Dendritic cell treated with granulocyte-macrophage colony-stimulating factor and Interleukin-4, amounts not matched to agents 40 ng/mL and 50 ng/mL, for 4 days (primary cell): ENCODE measurements at regions not wholly inside any gene's neighbourhood (a gene's known extent, or its start where the extent isn't known, plus 50 kb on each side); places are given as distances from the start of the nearest gene placed in this dataset.

Source experiments
- H3K27ac Mint-ChIP-seq: one replicate; pipeline ENCODE4 v1.8.0; 2022; ENCODE audit warnings: mild to moderate bottlenecking, mixed read lengths
- H3K27me3 Mint-ChIP-seq: one replicate; pipeline ENCODE4 v1.8.0; 2022; ENCODE audit warnings: mild to moderate bottlenecking, mixed read lengths
- H3K36me3 Mint-ChIP-seq: one replicate; pipeline ENCODE4 v1.8.0; 2022; ENCODE audit warnings: low read depth, mixed read lengths
- H3K4me1 Mint-ChIP-seq: one replicate; pipeline ENCODE4 v1.8.0; 2022; ENCODE audit warnings: low read depth, mixed read lengths
- H3K4me3 Mint-ChIP-seq: one replicate; pipeline ENCODE4 v1.8.0; 2022; ENCODE audit warnings: mild to moderate bottlenecking, moderate library complexity, mixed read lengths
- H3K9me3 Mint-ChIP-seq: one replicate; pipeline ENCODE4 v1.8.0; 2022; ENCODE audit warnings: mixed read lengths
- intact Hi-C: fragments of 100-400 bp; cut with micrococcal nuclease; formaldehyde crosslinking; loops from one replicate; pipeline ENCODE4 v1.15.0; 2022

DNA sequence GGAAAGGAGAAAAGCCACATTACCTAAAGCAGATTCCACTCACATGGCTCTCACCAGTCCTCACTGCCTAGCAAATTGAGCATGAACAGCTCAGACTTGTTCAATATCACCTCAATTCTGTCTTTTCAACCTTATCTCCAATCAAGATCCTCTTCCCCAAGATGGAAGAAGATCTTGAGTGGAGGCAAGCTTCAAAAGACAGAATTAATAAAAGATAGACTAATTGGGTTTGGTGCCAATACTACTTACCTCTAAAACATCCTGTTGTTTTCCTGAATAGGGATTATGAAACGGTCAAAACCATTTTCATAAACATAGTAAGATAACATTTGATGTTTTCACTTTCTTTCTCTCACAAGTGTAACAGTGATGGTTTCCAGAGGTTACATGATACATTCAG lies 349.2 kb upstream of the PLD5 start:
- Mint-ChIP-seq H3K27ac (no peak overlapping the region), H3K27me3 (no peaks in the 10 kb centered on the region), H3K36me3 (no peaks in the 10 kb centered on the region), H3K4me1 (no peaks in the 10 kb centered on the region), H3K4me3 (no peak overlapping the region), H3K9me3 (no peaks in the 10 kb centered on the region)
- intact Hi-C loops: no loop called here

DNA sequence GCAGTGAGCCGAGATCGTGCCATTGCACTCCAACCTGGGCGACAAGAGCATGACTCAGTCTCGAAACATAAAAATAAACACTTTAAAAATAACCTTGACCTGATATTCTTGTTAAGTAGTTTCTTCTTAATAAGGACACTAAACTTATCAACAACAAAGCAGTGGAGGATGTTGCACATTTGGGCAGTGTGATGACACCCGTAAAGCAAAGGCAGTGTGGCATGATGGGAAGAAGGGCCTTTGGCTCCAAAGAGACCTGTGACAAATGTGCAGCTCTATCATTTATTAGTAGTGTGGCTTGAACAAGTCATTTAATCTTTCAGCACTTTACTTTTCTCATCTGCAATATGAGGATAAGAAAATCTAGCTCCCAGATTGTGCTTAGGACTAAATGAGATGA lies 348.0 kb upstream of the PLD5 start:
- Mint-ChIP-seq H3K36me3 (no peaks in the 10 kb centered on the region), H3K4me1 (no peaks in the 10 kb centered on the region), H3K27ac (no peak overlapping the region), H3K9me3 (no peaks in the 10 kb centered on the region), H3K4me3 (no peak overlapping the region), H3K27me3 (no peaks in the 10 kb centered on the region)
- intact Hi-C loops: no loop called here

DNA sequence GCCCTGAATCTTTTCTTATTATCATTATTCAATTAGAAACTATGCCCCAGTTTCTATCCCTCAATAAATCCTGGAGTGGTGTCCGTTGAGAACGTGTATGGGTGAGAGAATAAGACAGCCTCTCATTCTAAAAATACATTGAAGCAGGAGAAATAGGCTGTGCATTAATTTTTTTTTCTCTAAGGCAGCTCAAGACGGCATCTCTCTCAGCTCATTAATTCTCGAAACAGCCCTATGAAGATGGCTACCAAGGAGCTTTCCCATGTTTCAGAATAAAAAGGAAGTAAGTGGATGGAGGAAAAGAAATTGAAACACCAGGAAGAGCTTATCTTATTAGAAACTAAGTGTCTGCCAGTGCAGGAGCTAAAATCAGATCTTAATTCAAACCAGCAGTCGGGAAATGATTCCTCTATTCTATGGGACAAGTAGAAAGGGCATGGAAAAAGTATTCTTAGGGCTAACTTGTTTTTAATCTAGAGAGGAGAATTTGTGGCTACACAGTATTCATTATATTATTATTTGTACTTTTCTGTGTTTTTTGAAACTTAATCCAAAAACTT lies 347.1 kb upstream of the PLD5 start:
- no peaks in the 10 kb centered on the region for H3K36me3 Mint-ChIP-seq
- intact Hi-C loops: no loop called here
- no peaks in the 10 kb centered on the region for H3K4me1 Mint-ChIP-seq
- no peak overlapping the region for H3K27ac Mint-ChIP-seq
- H3K9me3 Mint-ChIP-seq: no peaks in the 10 kb centered on the region
- no peak overlapping the region for H3K4me3 Mint-ChIP-seq
- no peaks in the 10 kb centered on the region for H3K27me3 Mint-ChIP-seq

DNA sequence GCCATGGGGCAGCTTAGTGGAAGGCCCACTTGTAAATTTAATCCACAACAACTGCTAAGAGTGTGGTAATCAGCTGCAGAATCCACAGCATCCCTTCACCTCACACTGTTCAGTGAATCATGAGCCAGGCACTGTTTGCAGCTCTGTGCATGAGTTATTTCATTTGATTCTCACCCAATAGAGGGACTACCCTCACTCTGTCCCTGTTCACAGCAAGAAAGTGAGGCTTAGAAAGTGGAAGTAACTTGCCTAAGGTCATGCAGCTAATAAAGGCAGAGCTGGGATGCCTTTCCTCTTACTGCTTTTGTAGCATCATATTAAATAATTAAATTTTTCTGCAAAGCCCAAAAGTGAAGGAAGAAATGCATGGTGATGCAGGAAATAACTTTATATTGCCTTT lies 346.5 kb upstream of the PLD5 start:
- Mint-ChIP-seq H3K27ac (no peak overlapping the region), H3K9me3 (no peaks in the 10 kb centered on the region), H3K27me3 (no peaks in the 10 kb centered on the region), H3K4me3 (no peak overlapping the region), H3K4me1 (no peaks in the 10 kb centered on the region), H3K36me3 (no peaks in the 10 kb centered on the region)
- intact Hi-C loops: no loop called here

DNA sequence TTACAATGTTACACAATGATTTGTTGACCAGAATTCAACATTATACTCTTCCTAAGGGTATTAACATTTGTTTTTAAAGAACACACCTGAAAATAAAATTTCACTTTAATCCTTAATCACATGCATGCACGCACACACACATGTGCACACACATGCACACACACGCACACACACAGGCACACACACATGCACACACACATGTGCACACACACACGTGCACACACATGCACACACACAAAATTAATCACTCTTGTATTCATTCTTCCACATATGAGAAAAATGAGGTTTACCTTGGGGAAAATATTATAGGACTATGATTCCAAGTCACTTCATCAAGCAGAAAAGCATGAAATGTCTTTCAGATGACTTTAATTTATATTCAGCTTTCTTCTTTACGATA lies 331.8 kb upstream of the PLD5 start:
- Mint-ChIP-seq H3K27ac (no peak overlapping the region), H3K9me3 (peaks cover 30% of the 10 kb centered on the region), H3K4me3 (no peak overlapping the region), H3K36me3 (no peaks in the 10 kb centered on the region), H3K27me3 (no peaks in the 10 kb centered on the region), H3K4me1 (no peaks in the 10 kb centered on the region)
- intact Hi-C loops: no loop called here

DNA sequence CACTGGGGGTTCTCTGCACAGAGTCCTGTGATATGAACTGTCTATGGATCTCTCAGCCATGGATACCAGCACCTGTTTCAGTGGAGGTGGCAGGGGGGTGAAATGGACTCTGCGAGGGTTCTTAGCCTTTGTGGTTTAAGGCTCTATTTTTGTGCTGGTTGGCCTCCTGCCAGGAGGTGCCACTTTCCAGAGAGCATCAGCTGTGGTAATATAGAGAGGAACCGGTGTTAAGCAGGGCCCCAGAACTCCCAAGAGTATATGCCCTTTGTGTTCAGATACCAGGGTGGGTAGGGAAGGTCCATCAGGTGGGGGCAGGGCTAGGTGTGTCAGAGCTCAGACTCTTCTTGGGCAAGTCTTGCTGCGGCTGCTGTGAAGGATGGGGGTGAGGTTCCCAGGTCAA lies 330.0 kb upstream of the PLD5 start:
- H3K27me3 Mint-ChIP-seq: no peaks in the 10 kb centered on the region
- H3K9me3 Mint-ChIP-seq: peaks cover 45% of the 10 kb centered on the region
- no peaks in the 10 kb centered on the region for H3K4me1 Mint-ChIP-seq
- no peak overlapping the region for H3K4me3 Mint-ChIP-seq
- H3K27ac Mint-ChIP-seq: no peak overlapping the region
- H3K36me3 Mint-ChIP-seq: no peaks in the 10 kb centered on the region
- intact Hi-C loops: no loop called here

DNA sequence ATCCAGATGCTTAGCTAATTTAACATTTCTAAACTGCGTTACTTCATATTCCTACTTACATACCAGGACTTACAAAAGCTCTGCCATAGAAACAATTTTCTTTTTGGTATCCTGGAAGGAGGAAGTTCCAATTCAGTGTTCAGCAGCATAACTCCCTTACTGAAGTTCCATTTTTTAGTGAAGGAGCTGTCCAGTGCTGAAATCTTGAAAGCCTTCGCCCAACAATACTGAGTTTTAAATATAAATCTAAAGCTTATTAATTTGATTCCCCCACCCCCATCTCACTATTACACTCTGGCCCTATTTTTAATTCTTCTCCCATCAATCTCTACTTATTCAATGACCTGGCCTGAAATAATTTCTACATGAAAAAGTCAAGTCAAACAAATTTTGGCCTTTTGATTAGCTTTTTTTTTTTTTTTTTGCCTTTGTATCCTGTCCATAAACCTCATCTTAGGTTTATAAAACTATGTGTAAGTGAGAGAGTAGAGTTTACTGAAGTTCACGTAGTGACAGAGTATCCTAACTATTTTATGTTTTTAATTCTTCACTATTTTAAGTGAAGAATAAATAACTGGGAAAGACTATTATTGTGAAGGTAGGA lies 323.0 kb upstream of the PLD5 start:
- intact Hi-C loops: no loop called here
- Mint-ChIP-seq H3K9me3 (peaks cover 26% of the 10 kb centered on the region), H3K4me3 (no peak overlapping the region), H3K36me3 (no peaks in the 10 kb centered on the region), H3K27me3 (no peaks in the 10 kb centered on the region), H3K27ac (no peak overlapping the region), H3K4me1 (no peaks in the 10 kb centered on the region)

DNA sequence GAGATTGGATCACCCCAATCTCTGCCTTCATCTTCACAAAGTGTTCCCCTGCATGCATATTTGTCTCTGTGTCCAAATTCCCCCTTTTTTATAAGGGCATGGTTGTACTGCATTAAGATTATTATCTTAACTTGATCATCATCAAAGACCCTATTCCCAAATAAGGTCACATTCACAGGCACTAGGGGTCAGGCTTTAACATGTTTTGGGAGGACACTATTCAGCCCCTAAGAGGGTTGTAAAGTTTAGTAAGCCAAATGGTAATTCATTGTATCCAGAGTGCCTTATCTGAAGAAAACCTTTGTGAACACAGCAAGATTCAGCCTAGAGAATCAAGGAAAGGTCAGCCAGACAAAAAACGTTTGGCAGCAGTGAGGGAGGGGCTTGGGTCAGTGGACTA lies 317.6 kb upstream of the PLD5 start:
- intact Hi-C loops: no loop called here

DNA sequence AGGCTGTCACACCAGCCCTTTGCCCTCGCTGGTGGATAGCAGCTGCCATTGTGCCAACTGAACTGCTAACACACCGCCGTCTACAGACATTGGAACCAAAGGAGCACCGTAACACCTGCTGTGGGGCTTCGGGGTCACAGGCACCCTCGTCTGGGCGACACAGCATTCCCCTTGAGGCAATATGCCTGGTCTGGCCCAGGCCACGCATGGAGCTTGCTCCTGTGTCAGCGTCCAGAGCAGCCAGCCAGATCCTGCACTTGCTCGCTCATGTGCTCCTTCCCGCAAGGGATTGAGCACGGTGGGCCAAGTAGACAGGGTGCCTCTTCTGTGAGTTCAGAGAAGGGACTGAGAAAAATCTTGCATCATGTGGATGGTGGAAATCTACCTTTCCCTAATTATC lies 314.6 kb upstream of the PLD5 start:
- Mint-ChIP-seq H3K4me1 (no peaks in the 10 kb centered on the region), H3K27me3 (no peaks in the 10 kb centered on the region), H3K9me3 (no peaks in the 10 kb centered on the region), H3K4me3 (no peak overlapping the region), H3K27ac (no peak overlapping the region), H3K36me3 (no peaks in the 10 kb centered on the region)
- intact Hi-C loops: no loop called here

More for the DNA sequence above, 317.6 kb upstream of the PLD5 start:
- H3K9me3 Mint-ChIP-seq: no peaks in the 10 kb centered on the region
- no peaks in the 10 kb centered on the region for H3K27me3 Mint-ChIP-seq
- no peaks in the 10 kb centered on the region for H3K4me1 Mint-ChIP-seq
- no peak overlapping the region for H3K4me3 Mint-ChIP-seq
- no peaks in the 10 kb centered on the region for H3K36me3 Mint-ChIP-seq
- no peak overlapping the region for H3K27ac Mint-ChIP-seq

DNA sequence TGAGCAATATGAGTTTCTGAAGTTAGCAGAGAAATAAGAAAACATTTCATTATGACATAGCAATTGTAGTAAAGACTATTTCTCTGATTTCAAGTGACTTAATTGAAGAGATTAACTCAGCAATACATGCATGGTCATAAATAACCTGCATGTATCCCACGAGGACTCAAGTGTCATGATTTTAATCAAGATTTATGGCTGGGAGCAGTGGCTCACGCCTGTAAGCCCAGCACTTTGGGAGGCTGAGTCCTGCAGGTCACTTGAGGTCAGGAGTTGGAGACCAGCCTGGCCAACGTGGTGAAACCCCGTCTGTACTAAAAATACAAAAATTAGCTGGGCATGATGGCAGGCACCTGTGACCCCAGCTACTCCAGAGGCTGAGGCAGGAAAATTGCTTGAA lies 311.9 kb upstream of the PLD5 start:
- Mint-ChIP-seq H3K9me3 (peaks cover 5% of the 10 kb centered on the region), H3K4me1 (no peaks in the 10 kb centered on the region), H3K4me3 (no peak overlapping the region), H3K27ac (no peak overlapping the region), H3K27me3 (no peaks in the 10 kb centered on the region), H3K36me3 (no peaks in the 10 kb centered on the region)
- intact Hi-C loops: no loop called here

DNA sequence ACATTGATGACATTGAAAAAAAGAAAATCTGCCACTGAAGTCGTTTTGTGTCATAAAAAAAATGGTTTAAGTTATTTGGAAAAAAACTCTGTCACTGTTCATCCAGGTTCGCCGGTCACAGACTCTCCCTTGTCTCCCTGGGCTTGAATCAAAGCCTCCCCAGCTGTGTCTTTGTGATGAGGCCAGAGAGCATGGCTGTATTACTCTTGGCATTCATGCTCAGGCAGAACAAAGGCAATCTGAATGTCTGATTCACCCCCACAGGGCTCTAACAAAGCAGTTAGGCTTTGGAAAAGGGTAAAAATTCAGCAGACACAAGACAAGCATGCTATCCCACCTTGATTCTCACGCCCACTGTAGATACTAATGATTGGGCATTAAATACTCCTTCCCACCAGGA lies 304.3 kb upstream of the PLD5 start:
- Mint-ChIP-seq H3K4me1 (no peaks in the 10 kb centered on the region), H3K9me3 (peaks cover 9% of the 10 kb centered on the region), H3K27ac (no peak overlapping the region), H3K36me3 (no peaks in the 10 kb centered on the region), H3K4me3 (no peak overlapping the region), H3K27me3 (no peaks in the 10 kb centered on the region)
- intact Hi-C loops: no loop called here

DNA sequence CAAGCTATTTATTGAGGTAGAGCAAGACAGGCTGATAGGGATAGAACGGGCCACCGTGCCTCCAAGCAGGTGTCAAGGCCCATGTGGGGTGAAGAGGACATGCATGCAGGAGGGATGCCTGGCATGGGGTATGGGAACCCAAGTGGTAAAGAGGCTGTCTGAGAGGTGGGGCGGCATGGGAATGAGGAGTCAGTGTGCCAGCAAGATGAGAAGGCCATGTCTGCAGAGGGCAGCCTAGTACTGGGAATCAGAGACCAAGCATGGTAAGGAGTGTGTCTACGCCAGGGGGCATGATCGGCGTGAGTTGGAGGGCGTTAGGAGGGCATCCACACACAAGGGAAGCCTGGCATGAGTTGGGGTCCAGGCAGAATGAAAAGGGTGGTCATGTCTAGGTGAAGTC lies 303.7 kb upstream of the PLD5 start:
- Mint-ChIP-seq H3K4me3 (no peak overlapping the region), H3K36me3 (no peaks in the 10 kb centered on the region), H3K9me3 (peaks cover 9% of the 10 kb centered on the region), H3K27ac (no peak overlapping the region), H3K4me1 (no peaks in the 10 kb centered on the region), H3K27me3 (no peaks in the 10 kb centered on the region)
- intact Hi-C loops: no loop called here

DNA sequence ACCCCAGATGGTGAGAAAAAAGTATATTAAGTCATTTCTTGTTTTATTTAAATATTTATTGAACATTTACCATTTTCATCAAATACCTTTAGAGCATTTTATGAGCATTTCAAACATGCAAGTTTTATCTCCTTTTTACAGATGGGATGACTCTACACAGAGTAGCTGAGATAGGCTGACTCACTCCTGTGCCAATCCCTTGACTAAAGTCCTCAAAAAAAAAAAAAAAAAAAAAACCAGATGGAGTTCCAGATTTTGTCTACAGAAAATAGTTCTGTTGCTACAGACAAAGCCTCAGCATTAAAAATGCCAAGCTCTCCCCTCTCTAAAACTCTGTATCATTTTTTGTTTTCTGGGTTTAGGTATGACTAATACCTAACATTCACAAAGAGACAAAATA lies 303.0 kb upstream of the PLD5 start:
- Mint-ChIP-seq H3K9me3 (peaks cover 9% of the 10 kb centered on the region), H3K36me3 (no peaks in the 10 kb centered on the region), H3K4me3 (no peak overlapping the region), H3K27me3 (no peaks in the 10 kb centered on the region), H3K27ac (no peak overlapping the region), H3K4me1 (no peaks in the 10 kb centered on the region)
- intact Hi-C loops: no loop called here

DNA sequence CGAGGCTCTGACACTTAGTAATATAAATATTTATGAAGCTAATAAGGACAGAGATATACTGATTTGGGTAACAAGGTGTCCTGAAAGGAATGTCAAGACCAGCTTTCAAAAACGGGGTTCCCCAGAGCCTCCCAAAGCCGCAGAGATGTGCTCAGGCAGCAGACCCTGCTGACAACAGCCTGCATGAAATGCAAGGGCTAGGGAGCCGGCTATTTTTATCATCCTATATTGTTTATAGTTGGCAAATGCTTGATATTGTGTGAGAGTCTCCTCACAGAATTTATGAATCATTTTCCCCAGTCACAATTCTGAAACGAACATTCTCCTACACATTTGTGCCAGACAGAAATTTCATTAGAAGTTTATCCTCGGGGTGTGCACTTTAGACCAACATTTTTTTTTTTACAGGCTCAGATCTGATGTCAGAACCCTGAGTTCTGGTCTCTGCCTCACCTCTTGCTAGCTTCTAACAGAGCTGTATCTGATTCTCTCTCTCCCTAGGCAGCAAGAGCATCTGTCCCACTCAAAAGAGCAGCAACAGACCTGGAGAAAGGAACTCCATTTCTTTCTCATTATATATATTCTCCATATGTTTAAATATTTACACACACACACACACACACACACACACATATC lies 302.3 kb upstream of the PLD5 start:
- intact Hi-C loops: no loop called here
- H3K27me3 Mint-ChIP-seq: no peaks in the 10 kb centered on the region
- H3K4me1 Mint-ChIP-seq: no peaks in the 10 kb centered on the region
- H3K9me3 Mint-ChIP-seq: peaks cover 8% of the 10 kb centered on the region
- no peak overlapping the region for H3K4me3 Mint-ChIP-seq
- no peak overlapping the region for H3K27ac Mint-ChIP-seq
- no peaks in the 10 kb centered on the region for H3K36me3 Mint-ChIP-seq

DNA sequence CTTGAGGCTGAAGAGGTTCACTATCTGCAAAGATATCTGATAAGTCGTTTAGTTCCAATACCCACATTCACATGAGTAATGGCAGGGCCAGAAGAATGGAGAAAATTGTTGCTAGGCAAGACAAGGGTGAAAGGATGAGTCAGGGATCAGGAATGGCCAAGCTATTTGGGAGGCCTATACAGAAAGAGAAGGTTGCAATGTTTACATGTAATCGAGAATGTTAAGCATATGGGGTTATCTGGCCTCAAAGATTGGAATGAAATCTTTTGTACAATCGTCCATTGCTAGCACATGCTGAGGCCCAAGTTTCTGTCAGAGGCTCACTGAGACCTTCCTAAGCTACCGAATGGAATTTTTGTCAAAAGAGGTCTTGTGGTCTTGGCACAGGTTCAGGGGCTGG lies 299.9 kb upstream of the PLD5 start:
- Mint-ChIP-seq H3K9me3 (no peaks in the 10 kb centered on the region), H3K27me3 (no peaks in the 10 kb centered on the region), H3K4me1 (no peaks in the 10 kb centered on the region), H3K36me3 (no peaks in the 10 kb centered on the region), H3K27ac (no peak overlapping the region), H3K4me3 (no peak overlapping the region)
- intact Hi-C loops: no loop called here
